ENCODE measurements at regions not wholly inside any gene's neighbourhood (a gene's known extent, or its start where the extent isn't known, plus 50 kb on each side); places are given as distances from the start of the nearest gene placed in this dataset.

GRCh38 chr4:147288512-147288911 lies 192.4 kb upstream of the EDNRA start:
- TF ChIP-seq CTCF (IDR thresholded peaks at IDR 0.05; ENCODE audit: poor library complexity) (no peak), EZH2 (IDR thresholded peaks at IDR 0.05; ENCODE audit: borderline replicate concordance) (no peak)
